ENCODE measurements at regions not wholly inside any gene's neighbourhood (a gene's known extent, or its start where the extent isn't known, plus 50 kb on each side); places are given as distances from the start of the nearest gene placed in this dataset.
"Not testable (repeated sequence)": the region's sequence is repeated elsewhere in the genome, so short reads cannot be mapped to it uniquely, and the experiment has no call there.

DNA sequence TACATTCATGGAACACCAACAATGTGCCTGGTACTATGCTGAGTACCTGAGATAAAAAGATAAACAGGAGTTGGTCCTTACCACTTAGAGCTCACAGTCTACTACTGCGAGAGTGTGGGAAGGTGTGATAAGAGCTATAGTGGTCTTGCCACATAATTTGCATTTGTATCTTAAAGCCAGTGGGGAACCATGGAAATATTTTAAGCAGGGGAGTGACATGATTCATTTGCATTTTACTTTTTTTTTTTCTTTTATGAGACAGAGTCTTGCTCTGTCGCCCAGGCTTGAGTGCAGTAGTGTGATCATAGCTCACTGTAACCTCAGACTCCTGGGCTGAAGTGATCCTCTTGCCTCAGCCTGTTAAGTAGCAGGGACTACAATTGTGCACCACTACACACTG lies 53.6 kb downstream of the SRGAP2 start:
- H3K27ac ChIP-seq (ENCODE audit: low read depth); H3K79me2 ChIP-seq (replicated peaks; ENCODE audit: insufficient read depth); DNase-seq (ENCODE audit: low spot score); H3K4me3 ChIP-seq; H3K27me3 ChIP-seq (ENCODE audit: insufficient read depth); H2AFZ ChIP-seq; H4K20me1 ChIP-seq (replicated peaks; ENCODE audit: insufficient read depth); H3K27me3 Mint-ChIP-seq (ENCODE audit: insufficient read depth, low read depth, poor library complexity); ATAC-seq; H3K36me3 Mint-ChIP-seq (ENCODE audit: low read depth); H3K4me2 ChIP-seq; H3K36me3 ChIP-seq (ENCODE audit: insufficient read depth); H3K4me3 Mint-ChIP-seq; H3F3A ChIP-seq (replicated peaks; ENCODE audit: low read depth); H3K9me2 ChIP-seq (ENCODE audit: insufficient read depth); H3K4me1 ChIP-seq (ENCODE audit: insufficient read depth); H3K27ac Mint-ChIP-seq; H3K9me3 Mint-ChIP-seq; H3K4me1 Mint-ChIP-seq: not testable (repeated sequence)

DNA sequence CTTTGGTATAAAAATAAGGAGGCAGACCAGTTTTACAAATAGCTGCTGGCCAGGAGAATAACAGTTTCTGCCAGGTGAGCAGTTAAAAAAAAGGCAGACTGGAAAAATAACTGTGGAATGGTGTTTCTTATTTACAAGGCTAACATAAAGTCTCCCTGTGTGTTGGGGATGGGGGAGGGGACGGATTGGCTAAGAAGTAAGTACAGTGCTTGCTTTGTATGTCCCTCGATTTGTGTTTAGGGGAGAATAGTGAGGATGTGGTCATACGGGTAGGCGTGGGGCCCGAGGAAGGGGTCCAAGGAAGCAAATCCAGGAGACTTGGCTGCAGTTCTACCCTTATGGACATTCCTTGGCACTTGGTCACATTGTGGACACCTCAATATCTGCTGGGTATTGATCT lies 58.1 kb downstream of the SRGAP2 start:
- H3F3A ChIP-seq (replicated peaks; ENCODE audit: low read depth); H3K36me3 Mint-ChIP-seq (ENCODE audit: low read depth); DNase-seq (ENCODE audit: low spot score); H3K4me2 ChIP-seq; H2AFZ ChIP-seq; H4K20me1 ChIP-seq (replicated peaks; ENCODE audit: insufficient read depth); H3K4me1 Mint-ChIP-seq; H3K27me3 Mint-ChIP-seq (ENCODE audit: insufficient read depth, low read depth, poor library complexity); H3K4me3 ChIP-seq; H3K9me2 ChIP-seq (ENCODE audit: insufficient read depth); H3K27ac ChIP-seq (ENCODE audit: low read depth); H3K4me1 ChIP-seq (ENCODE audit: insufficient read depth); H3K27ac Mint-ChIP-seq; H3K36me3 ChIP-seq (ENCODE audit: insufficient read depth); H3K4me3 Mint-ChIP-seq; H3K27me3 ChIP-seq (ENCODE audit: insufficient read depth); H3K79me2 ChIP-seq (replicated peaks; ENCODE audit: insufficient read depth); H3K9me3 Mint-ChIP-seq: not testable (repeated sequence)
- ATAC-seq = peak; percentile 53; the same call in 2 of the 3 replicates

DNA sequence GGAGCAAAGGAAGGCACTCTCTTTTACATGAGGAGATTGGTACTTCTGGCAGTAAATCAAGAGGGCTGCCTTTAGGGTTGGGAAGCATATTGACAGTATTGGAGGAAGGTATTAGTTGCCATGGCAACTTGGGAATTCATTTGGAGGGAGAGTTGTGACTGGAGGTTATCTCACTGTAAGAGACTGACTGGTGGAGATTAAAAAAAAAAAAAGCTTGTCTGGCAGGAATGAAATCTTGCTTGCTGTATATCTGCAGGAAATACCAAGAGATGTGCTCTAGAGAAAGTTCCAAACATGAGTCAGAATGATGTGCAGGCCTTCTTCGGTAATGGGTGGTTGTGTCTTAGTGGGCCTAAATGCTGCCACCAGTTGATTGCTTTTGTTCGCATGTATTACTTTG lies 59.1 kb downstream of the SRGAP2 start:
- not testable (repeated sequence) for H3K4me2 ChIP-seq; H4K20me1 ChIP-seq (replicated peaks; ENCODE audit: insufficient read depth); H3K9me3 Mint-ChIP-seq; H3K27me3 ChIP-seq (ENCODE audit: insufficient read depth); H3K27ac Mint-ChIP-seq; H3K79me2 ChIP-seq (replicated peaks; ENCODE audit: insufficient read depth); H3K36me3 ChIP-seq (ENCODE audit: insufficient read depth); H3K4me3 ChIP-seq; H3K36me3 Mint-ChIP-seq (ENCODE audit: low read depth); H2AFZ ChIP-seq; H3K27ac ChIP-seq (ENCODE audit: low read depth); DNase-seq (ENCODE audit: low spot score); H3K9me2 ChIP-seq (ENCODE audit: insufficient read depth); H3K4me1 ChIP-seq (ENCODE audit: insufficient read depth); H3K4me1 Mint-ChIP-seq; H3K4me3 Mint-ChIP-seq; H3K27me3 Mint-ChIP-seq (ENCODE audit: insufficient read depth, low read depth, poor library complexity); H3F3A ChIP-seq (replicated peaks; ENCODE audit: low read depth)
- ATAC-seq = peak; percentile 68

DNA sequence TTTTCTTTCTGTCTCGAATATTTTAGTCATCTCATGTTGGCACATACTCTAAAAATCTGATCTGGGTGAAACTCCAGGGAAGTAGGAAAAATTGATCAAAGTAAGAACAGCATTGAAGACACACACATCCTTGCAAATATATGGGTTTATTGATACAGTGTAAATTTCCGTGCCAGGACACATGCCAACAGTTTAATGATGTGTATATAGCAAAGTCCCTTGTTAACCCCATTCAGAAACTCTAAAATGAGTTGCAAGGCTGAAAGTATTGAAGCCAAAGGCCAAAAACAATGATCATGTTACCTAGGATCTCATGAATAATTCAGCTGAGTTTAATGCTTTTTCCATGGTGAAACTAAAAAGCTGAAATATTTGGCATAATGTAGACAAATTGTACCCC lies 61.6 kb downstream of the SRGAP2 start:
- H3K79me2 ChIP-seq (replicated peaks; ENCODE audit: insufficient read depth); H3K9me2 ChIP-seq (ENCODE audit: insufficient read depth); H3K4me3 Mint-ChIP-seq; H3K4me3 ChIP-seq; H3K27ac ChIP-seq (ENCODE audit: low read depth); ATAC-seq; H3F3A ChIP-seq (replicated peaks; ENCODE audit: low read depth); H3K27me3 ChIP-seq (ENCODE audit: insufficient read depth); H3K4me1 ChIP-seq (ENCODE audit: insufficient read depth); H2AFZ ChIP-seq; H3K9me3 Mint-ChIP-seq; H3K36me3 Mint-ChIP-seq (ENCODE audit: low read depth); H3K4me2 ChIP-seq; DNase-seq (ENCODE audit: low spot score); H3K27ac Mint-ChIP-seq; H3K4me1 Mint-ChIP-seq; H3K27me3 Mint-ChIP-seq (ENCODE audit: insufficient read depth, low read depth, poor library complexity); H3K36me3 ChIP-seq (ENCODE audit: insufficient read depth); H4K20me1 ChIP-seq (replicated peaks; ENCODE audit: insufficient read depth): not testable (repeated sequence)

DNA sequence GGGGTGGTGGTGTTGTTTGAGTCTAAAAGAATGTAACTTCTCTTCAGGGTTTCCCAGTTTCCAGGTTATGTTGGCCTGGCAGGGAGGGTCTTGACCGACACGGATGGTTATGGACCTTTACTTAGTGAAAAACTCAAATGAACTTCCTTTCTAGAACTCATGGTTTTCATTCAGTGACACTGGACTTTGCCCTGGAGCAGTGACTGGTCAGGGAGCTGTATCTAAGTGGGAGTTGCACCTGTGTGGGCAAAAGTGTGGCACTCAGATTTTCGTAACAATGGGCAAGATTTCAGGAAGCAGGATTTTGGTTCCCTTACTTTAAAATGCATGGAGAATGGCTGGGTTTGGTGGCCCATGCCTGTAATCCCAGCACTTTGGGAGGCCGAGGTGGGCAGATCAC lies 67.8 kb downstream of the SRGAP2 start:
- H3K4me1 Mint-ChIP-seq = not testable (repeated sequence)

DNA sequence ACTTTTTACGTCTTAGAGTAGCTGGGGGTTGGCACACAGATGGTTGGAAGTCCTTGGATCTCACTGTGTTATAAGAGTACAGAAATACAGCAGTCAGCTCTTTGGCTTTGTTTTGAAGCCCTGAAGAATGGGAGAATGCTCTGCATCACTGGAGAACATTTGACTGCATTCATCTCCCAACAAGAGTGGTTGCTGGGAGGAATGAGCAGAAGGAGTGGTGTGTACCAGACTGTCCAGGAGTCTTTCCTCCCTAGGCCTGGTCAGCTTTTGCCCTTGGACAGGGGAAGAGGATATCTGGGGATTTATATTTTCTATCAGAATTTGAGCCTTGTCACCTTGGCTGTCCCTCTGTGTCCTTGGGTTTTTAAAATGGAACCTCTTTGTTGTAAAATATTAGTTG lies 69.8 kb downstream of the SRGAP2 start:
- not testable (repeated sequence) for H3K36me3 ChIP-seq (ENCODE audit: insufficient read depth); H3K27me3 ChIP-seq (ENCODE audit: insufficient read depth); H3K4me3 Mint-ChIP-seq; H3K36me3 Mint-ChIP-seq (ENCODE audit: low read depth); H4K20me1 ChIP-seq (replicated peaks; ENCODE audit: insufficient read depth); H3K9me2 ChIP-seq (ENCODE audit: insufficient read depth); H3K4me1 ChIP-seq (ENCODE audit: insufficient read depth); H3K27ac Mint-ChIP-seq; H3K79me2 ChIP-seq (replicated peaks; ENCODE audit: insufficient read depth); H3K4me1 Mint-ChIP-seq; H3F3A ChIP-seq (replicated peaks; ENCODE audit: low read depth); H3K4me3 ChIP-seq; DNase-seq (ENCODE audit: low spot score); H2AFZ ChIP-seq; H3K4me2 ChIP-seq; H3K27me3 Mint-ChIP-seq (ENCODE audit: insufficient read depth, low read depth, poor library complexity); ATAC-seq; H3K27ac ChIP-seq (ENCODE audit: low read depth); H3K9me3 Mint-ChIP-seq

More for the DNA sequence above, 67.8 kb downstream of the SRGAP2 start:
- not testable (repeated sequence) for H3K79me2 ChIP-seq (replicated peaks; ENCODE audit: insufficient read depth); H3K27me3 Mint-ChIP-seq (ENCODE audit: insufficient read depth, low read depth, poor library complexity); H2AFZ ChIP-seq; H3K4me2 ChIP-seq; H3K36me3 ChIP-seq (ENCODE audit: insufficient read depth); H3F3A ChIP-seq (replicated peaks; ENCODE audit: low read depth); H3K4me1 ChIP-seq (ENCODE audit: insufficient read depth); H3K4me3 Mint-ChIP-seq; H3K36me3 Mint-ChIP-seq (ENCODE audit: low read depth); H3K9me2 ChIP-seq (ENCODE audit: insufficient read depth); H3K27me3 ChIP-seq (ENCODE audit: insufficient read depth); H3K9me3 Mint-ChIP-seq; ATAC-seq; H4K20me1 ChIP-seq (replicated peaks; ENCODE audit: insufficient read depth); H3K4me3 ChIP-seq; DNase-seq (ENCODE audit: low spot score); H3K27ac ChIP-seq (ENCODE audit: low read depth); H3K27ac Mint-ChIP-seq

DNA sequence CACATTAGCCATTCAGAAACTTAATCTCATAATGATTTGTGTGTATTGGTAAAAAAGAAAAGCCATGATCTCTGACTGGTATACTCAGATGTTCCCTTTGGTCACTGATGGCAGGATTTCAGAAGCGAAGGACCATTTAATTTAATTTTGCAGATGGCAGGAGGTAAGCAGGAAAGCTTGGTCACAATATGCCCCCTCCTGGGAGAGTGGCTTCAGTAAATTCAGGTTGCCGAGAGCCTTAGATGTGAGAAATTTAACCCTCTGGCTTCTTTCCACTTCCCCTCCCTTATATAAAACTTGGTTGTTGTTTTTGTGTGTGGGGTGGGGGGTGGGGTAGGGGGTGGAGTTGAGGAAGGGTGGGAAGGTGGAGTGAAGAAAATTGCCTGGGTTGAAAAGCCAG lies 72.8 kb downstream of the SRGAP2 start:
- not testable (repeated sequence) for H3K27ac Mint-ChIP-seq; H2AFZ ChIP-seq; H3K4me1 ChIP-seq (ENCODE audit: insufficient read depth); H3K4me3 Mint-ChIP-seq; H3F3A ChIP-seq (replicated peaks; ENCODE audit: low read depth); H3K36me3 ChIP-seq (ENCODE audit: insufficient read depth); H3K27me3 Mint-ChIP-seq (ENCODE audit: insufficient read depth, low read depth, poor library complexity); H3K36me3 Mint-ChIP-seq (ENCODE audit: low read depth); H3K4me3 ChIP-seq; H3K9me2 ChIP-seq (ENCODE audit: insufficient read depth); H3K9me3 Mint-ChIP-seq; H4K20me1 ChIP-seq (replicated peaks; ENCODE audit: insufficient read depth); H3K79me2 ChIP-seq (replicated peaks; ENCODE audit: insufficient read depth); H3K4me1 Mint-ChIP-seq; H3K27me3 ChIP-seq (ENCODE audit: insufficient read depth); H3K4me2 ChIP-seq; H3K27ac ChIP-seq (ENCODE audit: low read depth)
- ATAC-seq (peak; percentile 46), DNase-seq (ENCODE audit: low spot score) (peak; percentile 2)

Measured in GM23338 (cell line).